K562 (cell line): ENCODE measurements at regions not wholly inside any gene's neighbourhood (a gene's known extent, or its start where the extent isn't known, plus 50 kb on each side); places are given as distances from the start of the nearest gene placed in this dataset.

ENCODE experiments used
- ATAC-seq: fragments of 200-7000 bp; cut with Tn5 transposase; 3 replicates; pipeline ENCODE4 v1.9.1; 2020; ENCODE audit warnings: moderate library complexity
- BruUV-seq: library from RNA; stranded (reverse); fragments of 400-500 nt; replicated peaks from 2 replicates; lab custom pipeline; 2021; lab: Mats Ljungman, UMichigan
- CTCF ChIA-PET: fragments of 300-600 bp; formaldehyde crosslinking; extraction: SDS; loops from one replicate; lab custom pipeline; 2021; ENCODE audit warnings: low intra/inter-chr PET ratio; lab: Yijun Ruan, JAX
- POLR2A ChIA-PET: fragments of 300-600, 350-650 bp; sonication (Branson Sonifier 250); formaldehyde crosslinking; extraction: SDS; loops from one replicate; lab custom pipeline; 2021; ENCODE audit warnings: antibody characterized with exemption, inconsistent platforms; lab: Yijun Ruan, JAX
- DNase-seq, 4 experiments: peaks; one replicate each; pipeline versions ENCODE4 v3.0.0 to v3.0.0-alpha.2; 2011 to 2018; ENCODE audit warnings: low spot score in 3 of 4, mixed read lengths in 3 of 4; ENCODE audit errors: extremely low read depth in 1 of 4
- FAIRE-seq: peaks from 2 replicates; lab custom pipeline; 2011; peaks lifted over from hg19 to GRCh38; lab: Jason Lieb, UNC
- H2AFZ ChIP-seq: 2 replicates; pipeline ENCODE4 v1.6.0; 2011; ENCODE audit warnings: low read depth, low read length, control low read depth, inconsistent platforms
- H3K27ac ChIP-seq: fragments of 200-600 bp; 3 replicates; pipeline ENCODE4 v1.8.0; 2011; ENCODE audit warnings: low read depth, mild to moderate bottlenecking, control low read depth, inconsistent platforms, low read length, moderate library complexity, mixed read lengths; ENCODE audit errors: extremely low read depth
- H3K27me3 ChIP-seq, 2 experiments: fragments of 300-600 bp in 1 of 2; 2 replicates in 1 of 2; 3 replicates in 1 of 2; pipeline versions ENCODE4 v1.6.0 to v1.8.0; 2011; ENCODE audit warnings: inconsistent platforms in 2 of 2, low read length in 2 of 2, mild to moderate bottlenecking in 1 of 2, mixed read lengths in 1 of 2, moderate library complexity in 1 of 2; ENCODE audit not compliant: control insufficient read depth in 2 of 2, insufficient read depth in 2 of 2
- H3K36me3 ChIP-seq: fragments of 300-600 bp; 3 replicates; pipeline ENCODE4 v1.8.0; 2011; ENCODE audit warnings: mild to moderate bottlenecking, low read length, inconsistent platforms; ENCODE audit not compliant: control insufficient read depth, insufficient read depth
- H3K4me1 ChIP-seq, 2 experiments: fragments of 200-600 bp in 1 of 2; replicated peaks in 1 of 2; 2 replicates in 1 of 2; 3 replicates in 1 of 2; pipeline versions ENCODE4 v1.5.1 to v1.8.0; 2011; ENCODE audit warnings: inconsistent platforms in 2 of 2, low read length in 2 of 2, mild to moderate bottlenecking in 1 of 2, mixed read lengths in 1 of 2, moderate library complexity in 1 of 2; ENCODE audit not compliant: control insufficient read depth in 2 of 2, insufficient read depth in 2 of 2
- H3K4me2 ChIP-seq: 2 replicates; pipeline ENCODE4 v1.6.1; 2011; ENCODE audit warnings: low read length, control low read depth, inconsistent platforms, mixed read lengths; ENCODE audit not compliant: insufficient read depth
- H3K4me3 ChIP-seq: fragments of 200-600 bp; sonication (generic), shearing (Covaris generic); 2 replicates; pipeline ENCODE4 v1.5.1; 2016; ENCODE audit warnings: control low read depth, inconsistent platforms
- H3K79me2 ChIP-seq: fragments of 200-600 bp; 3 replicates; pipeline ENCODE4 v1.8.0; 2011; ENCODE audit warnings: low read length, inconsistent platforms; ENCODE audit not compliant: control insufficient read depth, insufficient read depth
- H3K9ac ChIP-seq, 2 experiments: 2 replicates each; pipeline versions ENCODE4 v1.6.0 to v1.6.1; 2011; ENCODE audit warnings: low read depth in 2 of 2, low read length in 2 of 2, control low read depth in 1 of 2, inconsistent platforms in 1 of 2, mild to moderate bottlenecking in 1 of 2, mixed read lengths in 1 of 2; ENCODE audit not compliant: insufficient read depth in 1 of 2
- H3K9me1 ChIP-seq: one replicate; pipeline ENCODE4 v1.6.0; 2011; ENCODE audit warnings: inconsistent platforms, mild to moderate bottlenecking, low read length, moderate library complexity; ENCODE audit not compliant: control insufficient read depth, insufficient read depth
- H3K9me3 ChIP-seq: replicated peaks from 2 replicates; pipeline ENCODE4 v1.5.1; 2011; ENCODE audit warnings: low read depth, low read length, inconsistent platforms; ENCODE audit not compliant: control insufficient read depth, insufficient read depth
- H4K20me1 ChIP-seq: replicated peaks from 2 replicates; pipeline ENCODE4 v1.6.1; 2011; ENCODE audit warnings: low read length, inconsistent platforms, mixed read lengths; ENCODE audit not compliant: control insufficient read depth, insufficient read depth
- BDP1 ChIP-seq: IDR thresholded peaks from 3 replicates; pipeline ENCODE4 v1.6.1; 2011; ENCODE audit not compliant: insufficient read length, insufficient read depth
- C11orf30 ChIP-seq: fragments of 450-650 bp; IDR thresholded peaks from 2 replicates; pipeline ENCODE4 v1.6.1; 2016; ENCODE audit warnings: low read depth, mild to moderate bottlenecking
- CHAMP1 ChIP-seq: fragments of 450-650 bp; IDR thresholded peaks from 2 replicates; pipeline ENCODE4 v1.6.1; 2016; ENCODE audit warnings: mild to moderate bottlenecking
- CSDE1 ChIP-seq, 2 experiments: fragments of 450-650 bp; IDR thresholded peaks; 2 replicates each; pipeline ENCODE4 v1.6.1; 2016; ENCODE audit warnings: mild to moderate bottlenecking in 1 of 2
- DNMT1 ChIP-seq: fragments of 450-650 bp; IDR thresholded peaks from 2 replicates; pipeline ENCODE4 v1.6.1; 2016; ENCODE audit warnings: antibody characterized with exemption, mild to moderate bottlenecking
- GABPB1 ChIP-seq: sonication (generic); formaldehyde crosslinking; IDR thresholded peaks from 2 replicates; pipeline ENCODE4 v1.8.0; 2022; ENCODE audit warnings: mild to moderate bottlenecking, missing genetic modification reagents
- HOXB6 ChIP-seq: fragments of 250-450 bp; sonication (Bioruptor Pico); IDR thresholded peaks from 2 replicates; pipeline ENCODE4 v1.5.1; 2022; ENCODE audit warnings: mild to moderate bottlenecking, borderline replicate concordance
- ILK ChIP-seq: fragments of 450-650 bp; IDR thresholded peaks from 2 replicates; pipeline ENCODE4 v1.6.1; 2016; ENCODE audit warnings: missing genetic modification characterization, low read depth, mild to moderate bottlenecking, missing compliant biosample characterization, moderate library complexity, borderline replicate concordance
- MAFF ChIP-seq: IDR thresholded peaks from 2 replicates; pipeline ENCODE4 v1.6.1; 2012; ENCODE audit warnings: low read length, improper control_type of control experiment
- MAFG ChIP-seq: fragments of 450-650 bp; conservative IDR thresholded peaks from 2 replicates; pipeline ENCODE4 v1.6.1; 2016; ENCODE audit warnings: missing genetic modification characterization, missing compliant biosample characterization
- MAFK ChIP-seq: IDR thresholded peaks from 2 replicates; pipeline ENCODE4 v1.6.1; 2011; ENCODE audit warnings: low read length, improper control_type of control experiment
- MXI1 ChIP-seq: IDR thresholded peaks from 2 replicates; pipeline ENCODE4 v1.6.1; 2011; ENCODE audit warnings: low read depth, mild to moderate bottlenecking, improper control_type of control experiment, low read length
- NELFE ChIP-seq: IDR thresholded peaks from 2 replicates; pipeline ENCODE4 v1.6.1; 2011; ENCODE audit warnings: mild to moderate bottlenecking; ENCODE audit not compliant: insufficient read depth, insufficient read length
- NFIX ChIP-seq: fragments of 250-450 bp; sonication (Bioruptor Pico); IDR thresholded peaks from 2 replicates; pipeline ENCODE4 v1.4.0; 2020; ENCODE audit warnings: low read depth, mild to moderate bottlenecking, moderate library complexity
- NR3C1 ChIP-seq: sonication (generic); formaldehyde crosslinking; IDR thresholded peaks from 2 replicates; pipeline ENCODE4 v1.8.1; 2022; ENCODE audit warnings: missing genetic modification reagents
- PHB2 ChIP-seq: fragments of 450-650 bp; IDR thresholded peaks from 2 replicates; pipeline ENCODE4 v1.6.1; 2017; ENCODE audit warnings: low read depth
- SAFB2 ChIP-seq: fragments of 200-400 bp; formaldehyde crosslinking; IDR thresholded peaks from 2 replicates; pipeline ENCODE4 v1.6.1; 2018; ENCODE audit warnings: borderline replicate concordance, low read length, low read depth, moderate library complexity; ENCODE audit not compliant: severe bottlenecking
- SIRT6 ChIP-seq: IDR thresholded peaks from one replicate; pipeline ENCODE4 v1.6.1; 2012; ENCODE audit warnings: low read depth, mild to moderate bottlenecking, control low read depth, inconsistent platforms, low read length, moderate library complexity
- SLC30A9 ChIP-seq: fragments of 250-450 bp; sonication (Bioruptor Pico); IDR thresholded peaks from 2 replicates; pipeline ENCODE4 v1.8.0; 2022; ENCODE audit warnings: mild to moderate bottlenecking, moderate library complexity
- ZBTB7A ChIP-seq: IDR thresholded peaks from 2 replicates; pipeline ENCODE4 v1.6.1; 2011; ENCODE audit warnings: low read depth, mild to moderate bottlenecking, low read length, moderate library complexity, borderline replicate concordance; ENCODE audit not compliant: control insufficient read depth
- ZKSCAN3 ChIP-seq: fragments of 250-450 bp; sonication (Bioruptor Pico); IDR thresholded peaks from 2 replicates; pipeline ENCODE4 v1.4.0; 2020
- ZKSCAN8 ChIP-seq: fragments of 200-800 bp; sonication (Bioruptor generic); IDR thresholded peaks from 2 replicates; pipeline ENCODE4 v1.6.1; 2016; ENCODE audit warnings: missing genetic modification characterization, missing compliant biosample characterization
- ZNF3 ChIP-seq: fragments of 250-450 bp; sonication (Bioruptor Pico); IDR thresholded peaks from 2 replicates; pipeline ENCODE4 v1.5.0; 2021; ENCODE audit warnings: mild to moderate bottlenecking, moderate library complexity
- in situ Hi-C: fragments of 300-500 bp; cut with MboI; formaldehyde crosslinking; loops from 4 replicates; pipeline ENCODE4 v1.15.0; 2018; ENCODE audit warnings: inconsistent platforms, mixed read lengths
- intact Hi-C: fragments of 100-400 bp; cut with micrococcal nuclease; formaldehyde crosslinking; loops from 2 replicates; pipeline ENCODE4 v1.14.2; 2022
- TF ChIP-seq, protein P1 (sequence below): fragments of 450-650 bp; formaldehyde crosslinking; IDR thresholded peaks from 2 replicates; pipeline ENCODE4 v1.4.0; 2022; ENCODE audit warnings: missing genetic modification characterization

- TF ChIP-seq SIRT6 = no peak
- TF ChIP-seq ZNF3 (CRISPR knock-in tag) = no peak
- no peak for TF ChIP-seq CSDE1 (IDR thresholded peaks at IDR 0.05)
- TF ChIP-seq MXI1 = no peak
- no peak for TF ChIP-seq ZKSCAN8 (CRISPR knock-in tag)
- TF ChIP-seq MAFG = peak; percentile 58; the same call in 1 of the 2 replicates
- peak; percentile 68; the same call in 1 of the 2 replicates for TF ChIP-seq MAFF
- no peak for TF ChIP-seq ZKSCAN3 (CRISPR knock-in tag)
- no peak for TF ChIP-seq SLC30A9 (CRISPR knock-in tag)
- TF ChIP-seq MAFK = peak; percentile 71; the same call in 1 of the 2 replicates
- TF ChIP-seq C11orf30 = peak; percentile 77
Measured at GRCh38 chr6:53408826-53409225, 60.1 kb upstream of the ELOVL5 start (continued).

DNA sequence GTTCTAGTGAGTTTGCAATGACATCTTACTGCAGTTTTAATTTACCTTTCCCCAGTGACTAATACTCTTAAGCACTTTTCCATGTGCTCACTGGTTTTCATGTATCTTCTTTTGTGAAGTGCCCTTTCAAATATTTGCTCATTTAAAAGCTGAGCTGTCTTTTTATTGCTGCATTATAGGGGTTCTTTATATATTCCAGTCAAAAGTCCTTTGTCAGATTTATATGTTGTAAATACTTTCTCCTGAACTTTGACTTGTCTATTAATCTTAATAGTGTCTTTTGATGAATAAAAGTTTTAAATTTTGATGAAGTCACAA is 50.2 kb upstream of the ELOVL5 start:
- no peak overlapping the region for H2AFZ ChIP-seq
- H3K27me3 ChIP-seq = no peaks in the 10 kb centered on the region
- no peak overlapping the region for H3K4me2 ChIP-seq
- in situ Hi-C loops = no loop called here
- no peak overlapping the region for H3K4me3 ChIP-seq
- POLR2A ChIA-PET = interaction anchor here (1.2 kb wide), 1 partner anchor 14 kb away, joined by 3 read pairs; no protein-coding TSS in a partner anchor
- no peaks in the 10 kb centered on the region for H3K79me2 ChIP-seq
- no peak overlapping the region for H3K27ac ChIP-seq
- no peak for ATAC-seq
- H3K36me3 ChIP-seq = no peaks in the 10 kb centered on the region
- intact Hi-C loops = no loop called here
- H3K4me1 ChIP-seq = no peaks in the 10 kb centered on the region
- no peaks in the 10 kb centered on the region for H3K9me1 ChIP-seq
- BruUV-seq = no TSS peak
- no peak for DNase-seq
- H4K20me1 ChIP-seq = no peaks in the 10 kb centered on the region
- CTCF ChIA-PET = no interaction called here
- no peak overlapping the region for H3K9ac ChIP-seq
- H3K9me3 ChIP-seq = no peaks in the 10 kb centered on the region
- no peak for FAIRE-seq
- no peak for TF ChIP-seq SAFB2
- TF ChIP-seq BDP1 = no peak
- no peak for TF ChIP-seq ZBTB7A
- TF ChIP-seq ILK (tag) = no peak
- TF ChIP-seq GABPB1 (CRISPR knock-in tag) = no peak
- TF ChIP-seq PHB2 = no peak
- TF ChIP-seq NFIX (CRISPR knock-in tag) = no peak
- TF ChIP-seq HOXB6 (CRISPR knock-in tag) = no peak
- no peak for TF ChIP-seq CHAMP1
- TF ChIP-seq DNMT1 = no peak
- no peak for TF ChIP-seq NR3C1 (CRISPR knock-in tag)
- TF ChIP-seq, protein P1, sequence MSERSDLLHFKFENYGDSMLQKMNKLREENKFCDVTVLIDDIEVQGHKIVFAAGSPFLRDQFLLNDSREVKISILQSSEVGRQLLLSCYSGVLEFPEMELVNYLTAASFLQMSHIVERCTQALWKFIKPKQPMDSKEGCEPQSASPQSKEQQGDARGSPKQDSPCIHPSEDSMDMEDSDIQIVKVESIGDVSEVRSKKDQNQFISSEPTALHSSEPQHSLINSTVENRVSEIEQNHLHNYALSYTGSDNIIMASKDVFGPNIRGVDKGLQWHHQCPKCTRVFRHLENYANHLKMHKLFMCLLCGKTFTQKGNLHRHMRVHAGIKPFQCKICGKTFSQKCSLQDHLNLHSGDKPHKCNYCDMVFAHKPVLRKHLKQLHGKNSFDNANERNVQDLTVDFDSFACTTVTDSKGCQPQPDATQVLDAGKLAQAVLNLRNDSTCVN = no peak
- TF ChIP-seq MAFK = no peak
- TF ChIP-seq NELFE = no peak
